ENCODE measurements at regions not wholly inside any gene's neighbourhood (a gene's known extent, or its start where the extent isn't known, plus 50 kb on each side); places are given as distances from the start of the nearest gene placed in this dataset.
"Not testable (repeated sequence)": the region's sequence is repeated elsewhere in the genome, so short reads cannot be mapped to it uniquely, and the experiment has no call there.

DNA sequence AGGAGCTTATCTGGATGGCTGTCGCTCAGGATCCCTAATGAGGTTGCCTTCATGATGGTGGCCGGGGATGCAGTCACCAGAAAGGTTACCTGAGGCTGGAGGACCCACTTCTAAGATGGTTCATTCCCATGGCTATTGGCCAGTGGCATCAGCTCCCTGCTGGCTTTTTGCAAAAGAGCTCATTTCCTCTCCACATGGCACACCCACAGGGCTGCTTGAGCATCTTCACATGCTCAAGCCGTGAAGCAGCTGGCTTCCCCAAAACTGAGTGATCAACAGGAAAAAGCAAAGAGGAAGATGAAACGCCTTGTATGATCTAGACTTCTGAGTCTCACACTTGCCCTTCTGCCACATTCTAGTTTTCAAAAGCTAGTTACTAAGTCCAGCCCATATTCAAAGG lies 124.6 kb upstream of the CXADR start:
- DNase-seq: no peak

DNA sequence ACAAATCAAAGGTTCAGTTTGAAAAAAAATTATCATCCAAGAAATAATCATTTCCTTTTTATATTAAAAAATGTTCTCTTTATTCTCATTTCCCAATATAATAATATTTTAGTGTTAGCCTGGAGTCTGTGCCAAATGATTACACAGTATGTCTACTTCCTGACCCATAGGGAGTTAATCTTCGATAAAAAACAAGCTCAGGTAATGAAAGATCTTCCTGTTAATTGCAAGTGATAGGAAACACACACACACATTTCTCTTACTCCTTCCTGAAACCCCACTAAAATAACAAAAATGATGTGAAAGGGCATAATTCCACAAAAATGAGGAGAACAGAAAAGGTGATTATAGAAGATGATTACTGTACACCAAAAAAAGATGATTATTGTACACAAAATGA lies 123.5 kb upstream of the CXADR start:
- DNase-seq: no peak

DNA sequence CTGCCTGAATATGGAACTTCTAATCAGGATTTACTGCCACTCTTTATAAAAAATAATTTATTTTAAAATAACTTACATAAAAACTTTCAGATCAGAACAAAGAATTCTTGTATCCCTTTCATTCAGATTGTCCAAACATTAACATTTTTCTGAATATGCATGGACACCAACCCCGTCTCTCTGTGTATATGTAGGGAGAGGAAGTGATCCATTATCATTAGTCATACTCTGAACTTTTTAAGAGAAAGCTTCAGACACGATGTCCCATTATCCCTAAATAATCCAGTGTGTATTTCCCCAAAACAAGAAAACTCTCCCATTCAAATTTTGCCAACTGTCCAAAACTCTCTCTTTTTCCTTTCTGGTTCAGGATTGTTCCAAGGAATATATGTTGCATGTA lies 122.3 kb upstream of the CXADR start:
- no peak for DNase-seq

DNA sequence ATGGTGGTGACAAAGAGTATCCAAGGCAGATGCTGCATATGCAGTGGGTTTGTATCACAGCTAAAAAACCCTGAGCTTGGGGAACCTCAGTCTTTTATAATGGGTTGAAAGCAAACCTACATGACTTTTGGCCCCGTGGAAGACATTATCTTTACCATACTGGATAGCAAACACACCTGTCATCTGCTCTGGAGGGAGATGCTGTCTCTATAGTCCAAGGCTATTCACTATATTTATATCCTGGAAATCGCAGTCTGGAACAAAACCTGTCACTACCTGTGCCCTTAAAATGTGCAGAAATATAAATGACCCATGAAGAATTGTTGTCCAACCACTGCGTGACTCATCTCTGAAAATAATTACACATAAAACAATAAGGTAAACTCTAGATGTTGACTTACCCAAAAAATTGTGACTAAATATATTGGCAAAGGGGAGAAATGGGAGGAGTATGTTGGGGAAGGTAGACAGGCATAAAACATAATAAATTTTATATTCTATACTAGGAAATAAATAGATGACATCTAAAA lies 121.0 kb upstream of the CXADR start:
- no peak for DNase-seq

DNA sequence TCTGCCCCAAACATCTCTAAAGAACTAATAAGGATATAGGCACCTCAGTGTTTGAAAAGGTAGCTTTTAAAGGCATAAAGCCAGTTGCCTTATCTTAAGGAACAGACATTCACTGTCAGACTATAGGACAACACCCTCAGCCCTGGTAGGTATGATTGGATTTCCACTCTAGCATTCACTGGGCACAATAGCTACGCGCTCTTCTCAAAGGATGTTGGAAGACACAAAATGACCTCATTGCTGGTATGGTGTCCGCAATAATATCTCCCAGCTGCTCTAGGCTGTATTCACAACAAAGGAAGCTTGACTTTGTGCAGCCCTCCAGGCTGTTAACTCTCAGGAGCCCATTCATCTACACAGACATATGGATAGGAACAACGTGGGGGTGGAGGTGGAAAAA lies 119.4 kb upstream of the CXADR start:
- no peak for DNase-seq

DNA sequence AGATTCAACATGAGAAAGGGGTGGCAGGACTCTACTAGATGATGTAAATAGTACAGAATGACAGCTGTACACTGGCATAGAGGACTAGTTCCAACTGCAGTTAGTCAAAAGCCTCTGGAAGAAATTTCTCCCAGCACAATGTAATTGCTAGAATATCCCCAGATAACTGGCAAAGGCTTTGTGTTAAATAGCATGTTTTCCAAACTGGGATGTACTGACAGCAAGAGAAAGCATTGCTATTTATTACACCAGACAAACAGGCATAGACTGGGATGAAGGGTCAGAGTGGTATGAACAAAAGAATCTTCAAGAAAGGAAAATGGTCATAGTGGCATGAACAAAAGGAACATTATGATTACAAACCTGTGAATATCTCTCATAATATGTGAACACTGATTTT lies 115.9 kb upstream of the CXADR start:
- no peak for DNase-seq

DNA sequence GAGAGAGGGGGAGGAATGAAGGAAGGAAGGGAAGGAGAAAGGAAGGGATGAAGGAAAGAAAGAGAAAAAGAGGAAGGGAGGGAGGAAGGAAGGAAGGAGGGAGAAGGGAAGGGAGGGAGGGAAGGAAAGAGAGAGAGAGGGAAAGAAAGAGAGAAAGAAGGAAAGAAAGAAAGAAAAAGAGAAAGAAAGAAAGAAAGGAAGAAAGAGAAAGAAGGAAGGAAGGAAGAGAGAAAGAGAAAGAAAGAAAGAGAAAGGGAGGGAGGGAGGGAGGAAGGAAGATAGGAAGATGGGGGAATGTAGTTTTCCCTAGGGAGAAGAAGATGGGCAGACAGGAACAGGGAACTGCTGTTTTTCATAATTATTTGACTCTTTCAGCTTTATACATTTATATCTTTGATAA lies 115.1 kb upstream of the CXADR start:
- DNase-seq: no peak

DNA sequence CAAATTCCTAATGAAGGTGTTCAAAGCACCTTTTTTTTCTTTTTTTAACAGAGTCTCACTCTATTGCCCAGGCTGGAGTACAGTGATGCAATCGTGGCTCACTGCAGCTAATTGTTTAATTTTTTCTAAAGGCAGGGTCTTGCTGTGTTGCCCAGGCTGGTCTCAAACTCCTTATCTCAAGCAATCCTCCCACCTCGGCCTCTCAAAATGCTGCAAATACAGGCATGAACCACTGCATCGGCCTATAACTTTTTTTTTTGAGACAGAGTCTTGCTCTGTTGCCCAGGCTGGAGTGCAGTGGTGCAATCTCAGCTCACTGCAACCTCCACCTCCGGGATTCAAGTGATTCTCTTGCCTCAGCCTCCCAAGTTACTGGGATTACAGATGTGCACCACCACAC lies 113.9 kb upstream of the CXADR start:
- not testable (repeated sequence) for DNase-seq

DNA sequence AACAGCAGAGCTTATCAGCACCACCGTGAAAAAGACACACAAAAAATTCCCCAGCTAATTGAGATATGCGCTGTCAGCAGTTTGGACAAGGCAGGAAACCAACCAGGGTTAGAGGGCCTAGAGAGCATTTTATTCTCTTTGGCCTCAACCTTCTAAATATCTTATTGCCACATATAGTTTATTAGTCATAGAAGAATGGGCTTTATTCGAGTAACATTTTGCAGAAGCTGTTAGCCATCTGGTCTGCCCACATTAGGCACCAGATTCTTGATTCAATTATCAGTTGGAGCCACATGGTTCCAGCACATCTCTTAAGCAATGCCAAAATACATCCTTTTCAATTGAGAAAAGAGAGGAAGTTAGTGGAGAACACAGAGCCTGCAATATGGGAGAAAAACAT lies 109.9 kb upstream of the CXADR start:
- DNase-seq: no peak

DNA sequence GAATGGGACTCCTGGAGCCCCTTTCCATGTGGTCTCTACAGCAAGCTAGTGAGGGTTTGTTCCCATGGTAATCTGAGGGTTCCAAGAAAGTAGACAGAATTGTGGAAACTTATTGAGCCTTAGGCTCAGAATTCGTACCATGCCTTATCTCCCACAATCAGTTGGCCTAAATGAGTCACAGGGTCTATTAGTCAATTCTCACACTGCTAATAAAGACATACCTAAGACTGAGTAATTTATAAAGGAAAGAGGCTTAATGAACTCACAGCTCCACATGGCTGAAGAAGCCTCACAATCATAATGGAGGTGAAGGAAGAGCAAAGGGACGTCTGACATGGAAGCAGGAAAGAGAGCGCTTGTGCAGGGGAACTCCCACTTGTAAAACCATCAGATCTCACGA lies 106.6 kb upstream of the CXADR start:
- DNase-seq: no peak

DNA sequence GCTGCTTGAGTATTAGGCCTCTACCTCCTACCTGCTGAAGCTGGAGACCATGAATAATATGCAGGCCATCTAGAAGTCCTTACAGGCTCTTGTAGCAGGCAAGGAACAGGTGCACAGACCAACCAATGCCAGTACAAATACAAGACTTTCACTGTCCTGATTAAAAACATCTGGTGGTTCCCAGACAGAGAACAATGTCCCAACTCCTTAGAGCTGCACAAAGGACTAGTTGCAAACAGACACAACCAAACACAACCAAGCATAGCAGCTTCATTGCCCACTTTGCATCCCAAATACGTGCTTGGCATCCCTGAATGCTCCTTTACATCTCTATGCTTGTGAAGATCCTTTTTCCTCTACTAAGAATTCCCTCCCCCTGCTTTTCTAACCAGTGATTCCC lies 98.1 kb upstream of the CXADR start:
- DNase-seq: no peak

DNA sequence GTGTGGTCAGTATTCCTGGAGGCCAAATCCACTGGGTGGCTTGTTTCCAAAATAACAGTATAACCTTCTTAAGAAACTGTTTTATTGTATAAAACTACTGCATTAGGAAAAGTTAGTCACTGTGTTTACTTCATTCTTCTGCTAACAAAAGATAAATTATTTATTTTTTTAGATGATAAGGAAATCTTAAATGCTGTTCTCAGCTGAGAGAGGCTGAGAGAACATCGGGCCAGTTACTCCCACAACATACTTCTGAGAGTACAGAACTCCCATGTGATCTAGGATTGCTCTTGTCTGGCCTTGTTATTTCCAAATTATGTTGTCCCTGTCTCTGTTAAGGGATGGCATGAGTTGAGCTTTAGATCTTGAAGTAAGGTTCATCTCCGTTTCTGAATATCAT lies 96.7 kb upstream of the CXADR start:
- DNase-seq: no peak

DNA sequence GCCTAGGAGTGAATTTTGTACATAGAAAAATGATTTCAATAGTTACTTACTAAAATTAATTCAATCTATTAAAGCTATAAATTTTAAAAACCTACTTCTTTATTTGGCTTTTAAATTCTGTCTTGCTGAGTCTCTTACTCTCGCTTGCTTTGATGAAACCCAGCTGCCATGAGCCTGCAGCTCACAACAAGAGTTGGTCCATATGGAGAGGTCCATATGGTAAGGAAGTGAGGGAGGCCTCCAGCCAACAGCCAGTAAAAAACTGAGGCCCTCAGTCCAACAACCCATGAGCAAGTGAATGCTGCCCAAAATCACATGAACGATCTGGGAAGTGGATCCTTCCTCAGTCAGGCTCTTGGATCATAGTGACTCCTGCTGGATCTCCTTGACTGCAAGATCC lies 89.9 kb upstream of the CXADR start:
- no peak for DNase-seq

DNA sequence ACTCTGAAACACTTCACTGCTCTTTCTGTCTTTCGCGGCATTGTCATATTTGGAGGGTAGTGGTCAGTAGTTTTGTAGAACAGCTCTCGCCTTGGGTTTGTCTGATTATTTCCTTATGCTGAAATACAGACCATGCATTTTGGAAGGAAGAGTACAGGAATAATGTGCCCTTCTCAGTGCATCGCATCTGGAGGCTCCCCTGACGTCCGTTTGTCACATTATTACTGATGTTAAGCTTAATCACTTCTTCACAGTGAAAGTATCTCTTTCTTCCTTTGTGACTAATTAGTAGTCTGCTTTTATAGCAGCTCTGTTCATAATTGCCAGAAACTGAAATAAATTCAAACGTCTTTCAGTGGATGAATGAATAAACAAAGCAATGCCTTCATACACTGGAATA lies 85.7 kb upstream of the CXADR start:
- DNase-seq: no peak

DNA sequence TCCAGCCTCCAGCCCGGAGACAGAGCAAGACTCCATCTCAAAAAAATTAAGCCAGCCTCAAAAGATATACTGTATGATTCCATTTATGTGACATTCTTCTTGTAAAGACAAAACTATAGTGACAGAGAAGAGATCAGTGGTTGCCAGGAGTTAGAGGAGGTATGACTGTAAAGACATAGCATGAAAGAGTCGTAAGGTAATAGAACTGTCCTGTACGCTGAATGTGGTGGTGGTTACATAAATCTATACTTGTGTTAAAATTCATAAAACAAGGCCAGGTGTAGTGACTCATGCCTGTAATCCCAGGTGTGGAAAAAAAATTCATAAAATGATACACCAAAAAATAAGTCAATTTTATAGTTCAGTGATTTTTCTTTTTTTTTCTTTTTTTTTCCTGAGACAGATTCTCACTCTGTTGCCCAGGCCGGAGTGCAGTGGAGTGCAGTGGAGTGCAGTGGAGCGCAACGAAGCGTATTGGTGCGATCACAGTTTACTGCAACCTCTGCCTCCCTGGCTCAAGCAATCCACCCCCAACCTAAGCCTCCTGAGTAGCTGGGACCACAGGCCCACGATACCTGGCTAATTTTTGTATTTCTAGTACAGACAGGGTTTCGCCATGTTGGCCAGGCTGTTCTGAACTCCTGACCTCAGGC lies 84.9 kb upstream of the CXADR start:
- DNase-seq: no peak

DNA sequence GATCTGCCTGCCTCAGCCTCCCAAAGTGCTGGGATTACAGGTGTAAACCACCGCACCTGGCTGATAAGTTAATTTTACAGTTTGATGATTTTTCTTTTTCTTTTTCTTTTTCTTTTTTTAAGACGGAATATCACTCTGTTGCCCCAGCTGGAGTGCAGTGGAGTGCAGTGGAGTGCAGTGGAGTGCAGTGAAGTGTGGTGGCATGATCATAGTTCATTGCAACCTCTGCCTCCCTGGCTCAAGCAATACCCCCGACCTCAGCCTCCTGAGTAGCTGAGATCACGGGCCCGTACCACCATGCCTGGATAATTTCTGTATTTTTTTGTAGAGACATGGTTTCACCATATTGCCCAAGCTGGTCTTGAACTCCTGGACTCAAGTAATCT lies 84.4 kb upstream of the CXADR start:
- DNase-seq: no peak

DNA sequence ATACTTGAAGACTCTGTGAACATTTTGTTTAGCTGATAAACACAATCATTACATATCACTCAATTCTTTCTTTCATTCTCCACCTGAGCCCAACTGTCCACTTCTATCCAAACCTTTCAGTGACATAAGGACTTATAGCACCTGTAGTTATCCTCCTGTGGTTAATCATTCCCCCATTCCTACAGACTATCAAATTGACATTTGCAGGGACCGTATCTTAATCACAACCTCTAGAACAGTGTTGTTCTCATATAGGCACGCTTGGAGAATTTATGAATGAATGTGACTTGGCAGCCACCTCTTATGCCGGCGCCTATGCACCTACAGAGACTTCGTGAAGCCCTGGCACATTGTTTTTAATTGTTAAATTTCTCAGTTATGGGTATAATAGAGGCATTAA lies 83.9 kb upstream of the CXADR start:
- DNase-seq: no peak

DNA sequence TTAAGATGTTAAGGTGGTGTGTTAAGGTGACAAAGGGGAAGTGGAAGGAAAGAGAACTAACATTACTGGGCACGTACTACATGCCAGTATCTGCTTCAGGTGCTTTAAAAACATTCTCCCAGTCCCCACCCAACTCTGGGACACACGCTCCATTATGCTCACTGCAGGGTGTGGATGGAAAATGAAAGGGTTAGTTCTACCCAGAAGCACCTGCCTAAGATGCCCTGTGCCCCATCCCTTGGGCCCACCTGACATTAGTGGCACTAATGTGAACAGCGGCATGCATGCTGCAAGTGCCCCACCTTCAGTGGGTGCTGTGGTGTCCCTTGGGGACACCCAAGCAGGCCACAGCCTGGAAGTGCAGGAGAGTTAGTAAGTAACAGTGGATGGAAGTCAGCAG lies 82.9 kb upstream of the CXADR start:
- DNase-seq: no peak

DNA sequence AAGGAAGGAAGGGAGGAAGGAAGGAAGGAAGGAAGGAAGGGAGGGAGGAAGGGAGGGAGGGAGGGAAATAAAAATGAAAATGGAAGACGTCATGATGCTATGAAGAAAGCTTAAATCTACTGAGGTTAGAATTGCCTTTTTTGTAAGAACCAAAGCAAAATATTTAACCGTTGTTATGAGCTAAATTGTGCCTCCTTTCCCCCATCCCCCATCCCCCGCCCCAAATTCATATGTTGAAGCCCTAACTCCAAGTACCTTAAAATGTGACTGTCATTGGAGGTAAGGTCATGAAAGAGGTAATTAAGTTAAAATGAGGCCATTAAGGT lies 80.1 kb upstream of the CXADR start:
- no peak for DNase-seq

DNA sequence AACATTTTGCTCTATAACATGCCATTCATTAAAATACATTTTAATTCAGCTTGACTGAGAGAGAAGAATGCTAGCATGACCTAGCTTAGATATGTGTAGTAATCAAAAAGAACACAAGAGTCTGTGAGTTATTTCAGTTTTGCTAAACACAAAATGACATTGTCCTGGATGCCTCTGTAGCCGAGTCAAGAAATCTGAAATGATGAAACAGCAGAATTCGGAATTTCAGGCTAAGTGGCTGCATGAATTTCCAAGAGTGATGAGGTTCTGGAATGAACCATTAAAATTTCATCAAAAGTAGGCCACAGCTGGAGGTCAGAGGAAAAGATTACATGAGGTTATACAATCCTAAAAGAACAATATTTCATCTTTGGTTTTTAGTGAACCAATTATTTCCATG lies 79.1 kb upstream of the CXADR start:
- no peak for DNase-seq

DNA sequence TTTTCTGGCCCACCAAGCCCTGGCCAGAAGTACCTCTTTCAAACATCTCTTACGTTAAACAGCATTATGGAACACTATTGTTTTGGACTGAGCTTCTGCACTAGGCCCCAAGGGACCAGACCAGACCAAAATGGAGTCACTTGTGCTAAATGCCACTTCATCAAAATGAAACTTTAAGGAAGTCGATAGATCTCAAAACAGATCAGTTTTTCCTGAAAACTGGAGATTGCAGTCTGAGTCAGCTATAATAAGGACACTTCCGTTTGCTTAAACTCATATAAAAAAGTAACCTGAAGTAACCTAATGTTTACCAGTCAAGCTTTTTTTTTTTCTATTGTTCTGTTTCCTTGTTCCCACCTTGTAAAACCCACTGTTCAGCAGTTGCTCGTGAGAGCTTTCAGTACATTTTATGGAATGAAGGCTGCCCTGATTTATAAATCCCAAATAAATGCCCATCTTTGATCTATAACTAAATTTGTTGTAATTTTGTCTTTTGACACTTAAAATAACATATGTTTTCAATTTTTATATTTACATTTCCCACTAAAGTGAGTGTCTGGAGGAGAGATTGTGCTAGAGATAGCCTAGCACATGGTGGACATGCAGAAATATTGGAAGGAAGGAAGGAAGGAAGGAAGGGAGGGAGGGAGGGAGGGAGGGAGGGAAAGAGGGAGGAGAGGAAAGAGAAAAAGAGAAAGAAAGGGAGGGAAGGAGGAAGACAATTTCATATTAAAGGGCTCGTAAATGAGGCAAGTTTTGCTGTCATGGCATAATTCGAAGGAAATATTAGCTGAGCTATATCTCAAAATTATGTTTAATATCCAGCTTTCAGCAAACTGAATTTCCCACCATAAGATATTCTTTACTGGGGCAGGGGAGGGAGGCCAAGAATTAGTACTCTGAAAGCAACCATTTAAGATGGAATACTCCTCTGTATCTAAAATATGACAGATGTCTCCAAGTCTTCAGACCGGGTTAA lies 77.0 kb upstream of the CXADR start:
- no peak for DNase-seq

DNA sequence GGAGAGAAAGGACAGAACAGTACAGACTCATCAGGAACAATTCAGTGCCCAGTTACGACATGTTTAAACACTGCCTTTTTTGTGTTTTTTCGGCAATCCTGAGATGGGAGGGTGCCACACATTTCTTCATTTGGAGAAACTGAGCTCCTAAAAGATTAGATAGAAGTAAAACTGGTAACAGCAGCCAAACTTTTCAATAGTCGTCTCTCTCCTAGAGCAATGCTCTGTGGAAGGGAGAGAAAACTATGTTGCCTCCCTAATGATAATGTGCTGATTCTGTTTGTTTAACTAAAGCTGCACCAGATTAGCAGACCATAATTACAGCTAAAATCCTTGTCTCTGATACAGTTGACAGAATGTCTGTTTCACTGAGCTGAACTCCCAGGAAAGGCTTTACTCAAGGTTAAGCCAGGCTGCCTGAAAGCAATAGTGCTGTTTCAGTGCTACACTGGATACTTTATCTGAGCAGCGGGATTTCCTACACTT lies 76.2 kb upstream of the CXADR start:
- no peak for DNase-seq

DNA sequence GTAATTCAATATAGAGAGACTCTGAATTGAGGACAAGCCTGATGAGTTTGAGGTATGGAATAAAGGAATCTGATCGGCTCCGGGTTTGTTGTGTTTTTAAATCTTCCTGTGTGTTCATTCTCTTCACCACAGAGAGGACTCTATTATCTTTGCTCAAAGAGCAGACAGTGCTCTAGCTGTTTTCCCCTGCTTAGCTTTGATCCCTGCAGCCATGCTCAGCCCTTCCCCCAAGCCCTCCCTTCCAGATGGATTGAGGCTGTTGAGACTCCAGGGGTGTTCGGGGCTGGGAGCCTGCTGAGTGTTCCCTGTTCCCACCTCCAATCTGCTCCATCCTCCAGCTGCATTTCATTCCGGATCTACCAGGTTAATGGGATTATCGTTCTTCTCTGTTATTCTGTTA lies 74.2 kb upstream of the CXADR start:
- DNase-seq: no peak

DNA sequence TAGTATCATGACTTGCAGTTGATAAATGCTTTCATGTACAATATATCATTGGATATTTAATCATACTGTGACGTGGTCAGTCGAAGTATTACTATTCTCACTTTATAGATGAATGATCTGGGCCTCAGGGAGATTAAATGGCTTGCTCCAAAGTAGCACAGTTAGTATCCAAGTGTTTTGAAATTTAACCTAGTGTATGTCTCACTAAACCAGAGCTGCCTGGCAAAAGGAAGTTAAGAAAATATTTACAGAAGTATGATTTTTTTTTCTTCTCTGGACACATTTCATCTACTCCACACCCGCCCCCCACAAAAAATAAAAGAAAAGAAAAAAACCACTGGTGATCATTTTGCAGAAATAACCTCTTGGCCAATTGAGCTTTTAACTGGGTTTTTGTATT lies 71.9 kb upstream of the CXADR start:
- no peak for DNase-seq
